Fibroblast of pulmonary artery (primary cell): ENCODE measurements at regions not wholly inside any gene's neighbourhood (a gene's known extent, or its start where the extent isn't known, plus 50 kb on each side); places are given as distances from the start of the nearest gene placed in this dataset.

ENCODE experiments used
- DNase-seq: peaks from one replicate; pipeline ENCODE4 v3.0.0-alpha.2; 2010; ENCODE audit warnings: low read depth
- H3K4me3 ChIP-seq: replicated peaks from 2 replicates; pipeline ENCODE4 v1.5.1; 2011; ENCODE audit warnings: low read depth, mild to moderate bottlenecking, control low read depth, low read length, moderate library complexity
- CTCF ChIP-seq: IDR thresholded peaks from 2 replicates; pipeline ENCODE4 v1.5.1; 2011; ENCODE audit warnings: mild to moderate bottlenecking, control low read depth, low read length, inconsistent platforms; ENCODE audit errors: missing control alignments

GRCh38 chr2:153071090-153071489 is 352.7 kb downstream of the ARL6IP6 start:
- no peak for DNase-seq
- H3K4me3 ChIP-seq = no peak overlapping the region
- TF ChIP-seq CTCF = no peak

GRCh38 chr2:153068915-153069314 is 350.5 kb downstream of the ARL6IP6 start:
- H3K4me3 ChIP-seq = no peak overlapping the region
- TF ChIP-seq CTCF = no peak
- no peak for DNase-seq

- no peak for TF ChIP-seq CTCF
- no peak for DNase-seq
- H3K4me3 ChIP-seq = no peak overlapping the region
These were observed 349.6 kb downstream of the ARL6IP6 start for GRCh38 chr2:153068052-153068451.

- peak; percentile 6 for DNase-seq
- no peak for TF ChIP-seq CTCF
- H3K4me3 ChIP-seq = no peak overlapping the region
These were observed 341.1 kb downstream of the ARL6IP6 start for GRCh38 chr2:153059338-153060052.

GRCh38 chr2:153057743-153058142 is 339.3 kb downstream of the ARL6IP6 start:
- no peak overlapping the region for H3K4me3 ChIP-seq
- no peak for DNase-seq
- TF ChIP-seq CTCF = no peak

- no peak for TF ChIP-seq CTCF
- DNase-seq = no peak
- no peak overlapping the region for H3K4me3 ChIP-seq
These were observed 336.8 kb downstream of the ARL6IP6 start for GRCh38 chr2:153055182-153055581.

- no peak for DNase-seq
- no peak overlapping the region for H3K4me3 ChIP-seq
- TF ChIP-seq CTCF = no peak
These were observed 334.6 kb downstream of the ARL6IP6 start for GRCh38 chr2:153052807-153053559.
